ENCODE measurements at regions not wholly inside any gene's neighbourhood (a gene's known extent, or its start where the extent isn't known, plus 50 kb on each side); places are given as distances from the start of the nearest gene placed in this dataset.

DNA sequence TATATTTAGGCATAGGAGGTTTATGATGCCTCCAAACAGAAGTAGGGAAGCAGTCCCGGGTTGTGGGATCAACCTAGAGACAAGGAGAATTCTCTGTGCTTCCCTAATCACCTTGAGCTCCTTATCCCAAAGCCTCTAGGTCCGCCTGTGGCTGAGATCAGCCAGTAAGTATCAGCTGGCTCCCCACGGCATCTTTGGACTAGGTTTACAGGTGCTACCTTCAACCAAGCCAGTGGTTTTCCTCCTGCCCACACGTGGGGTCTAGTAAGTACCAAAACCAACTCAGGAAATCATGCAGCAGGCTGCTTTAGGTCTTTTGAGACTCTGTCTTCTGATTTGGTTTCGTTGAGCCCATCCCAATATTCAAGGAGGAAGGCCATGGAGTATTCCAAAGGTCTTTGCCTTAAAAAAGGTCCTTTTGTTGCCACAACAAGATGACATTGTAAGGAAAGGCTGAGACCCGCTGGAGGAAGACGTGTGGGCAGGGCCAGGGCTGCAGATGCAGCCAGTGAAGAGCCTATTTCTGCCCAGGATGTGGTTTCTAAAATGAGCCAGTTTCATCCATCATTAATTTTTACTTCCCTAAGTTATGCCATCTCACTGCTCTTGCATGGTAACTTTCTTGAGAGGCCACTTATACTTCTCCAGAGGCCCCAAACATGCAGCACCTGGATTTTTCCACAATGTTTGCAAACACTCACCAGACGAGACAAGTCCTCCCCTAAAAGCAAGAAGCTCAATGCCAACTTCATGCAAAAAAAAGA, 248.7 kb downstream of the RNF152 start:
- H3K4me3 ChIP-seq (ENCODE audit: low read depth, low read length): no peak overlapping the region
- H3K36me3 ChIP-seq (ENCODE audit: control insufficient read depth, insufficient read depth, low read length): no peaks in the 10 kb centered on the region
- TF ChIP-seq, protein P1, sequence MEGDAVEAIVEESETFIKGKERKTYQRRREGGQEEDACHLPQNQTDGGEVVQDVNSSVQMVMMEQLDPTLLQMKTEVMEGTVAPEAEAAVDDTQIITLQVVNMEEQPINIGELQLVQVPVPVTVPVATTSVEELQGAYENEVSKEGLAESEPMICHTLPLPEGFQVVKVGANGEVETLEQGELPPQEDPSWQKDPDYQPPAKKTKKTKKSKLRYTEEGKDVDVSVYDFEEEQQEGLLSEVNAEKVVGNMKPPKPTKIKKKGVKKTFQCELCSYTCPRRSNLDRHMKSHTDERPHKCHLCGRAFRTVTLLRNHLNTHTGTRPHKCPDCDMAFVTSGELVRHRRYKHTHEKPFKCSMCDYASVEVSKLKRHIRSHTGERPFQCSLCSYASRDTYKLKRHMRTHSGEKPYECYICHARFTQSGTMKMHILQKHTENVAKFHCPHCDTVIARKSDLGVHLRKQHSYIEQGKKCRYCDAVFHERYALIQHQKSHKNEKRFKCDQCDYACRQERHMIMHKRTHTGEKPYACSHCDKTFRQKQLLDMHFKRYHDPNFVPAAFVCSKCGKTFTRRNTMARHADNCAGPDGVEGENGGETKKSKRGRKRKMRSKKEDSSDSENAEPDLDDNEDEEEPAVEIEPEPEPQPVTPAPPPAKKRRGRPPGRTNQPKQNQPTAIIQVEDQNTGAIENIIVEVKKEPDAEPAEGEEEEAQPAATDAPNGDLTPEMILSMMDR (IDR thresholded peaks at IDR 0.05; ENCODE audit: insufficient read depth, low read length, poor library complexity, severe bottlenecking): no peak
- H3K27me3 ChIP-seq (ENCODE audit: control insufficient read depth, insufficient read depth, low read length): no peaks in the 10 kb centered on the region
- no peak for DNase-seq (ENCODE audit: low read depth)

DNA sequence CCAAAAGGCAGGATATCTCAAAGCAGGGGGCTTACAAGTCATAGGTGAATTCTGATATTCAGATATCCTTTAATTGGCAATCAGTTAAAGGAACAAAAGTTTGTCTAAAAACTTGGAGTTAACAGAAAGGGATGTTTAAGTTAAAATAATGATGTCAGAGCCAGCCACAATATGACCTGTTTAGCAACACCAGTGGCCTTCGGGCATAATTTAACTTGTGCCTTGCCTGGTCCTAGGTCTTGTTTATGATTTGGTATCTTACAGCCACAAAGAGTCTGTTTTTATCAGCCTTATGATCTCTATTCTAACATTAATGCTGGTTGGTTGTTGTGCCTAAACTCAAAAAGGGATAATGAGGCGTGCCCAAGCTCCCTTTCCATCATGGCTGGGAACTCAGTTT, 252.9 kb downstream of the RNF152 start:
- H3K27me3 ChIP-seq (ENCODE audit: control insufficient read depth, insufficient read depth, low read length): no peaks in the 10 kb centered on the region
- DNase-seq (ENCODE audit: low read depth): no peak
- H3K36me3 ChIP-seq (ENCODE audit: control insufficient read depth, insufficient read depth, low read length): no peaks in the 10 kb centered on the region
- no peak overlapping the region for H3K4me3 ChIP-seq (ENCODE audit: low read depth, low read length)
- TF ChIP-seq, protein P1 (IDR thresholded peaks at IDR 0.05; ENCODE audit: insufficient read depth, low read length, poor library complexity, severe bottlenecking): no peak

GRCh38 chr18:61637905-61638595, 254.8 kb downstream of the RNF152 start:
- TF ChIP-seq, protein P1 (IDR thresholded peaks at IDR 0.05; ENCODE audit: insufficient read depth, low read length, poor library complexity, severe bottlenecking): no peak
- no peak for DNase-seq (ENCODE audit: low read depth)

DNA sequence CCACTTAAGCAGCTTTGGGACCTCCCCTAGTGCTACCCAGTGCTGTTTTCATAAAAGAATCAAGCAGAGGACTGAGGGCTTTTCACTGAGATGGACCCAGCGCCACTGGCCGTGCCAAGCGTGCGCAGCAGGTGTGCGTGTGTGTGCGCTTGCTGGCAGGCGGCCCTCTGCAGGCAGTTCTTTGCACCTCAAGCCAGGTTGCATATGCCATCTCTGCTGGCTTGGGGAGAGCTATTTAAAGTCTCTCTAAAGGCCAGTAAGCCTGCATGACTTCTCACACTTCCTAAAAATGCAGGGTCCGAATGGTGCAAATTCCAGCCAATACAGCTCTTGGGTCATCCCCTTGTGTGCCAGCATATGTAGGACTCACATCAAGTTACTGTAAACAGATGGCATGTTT, 255.5 kb downstream of the RNF152 start:
- DNase-seq (ENCODE audit: low read depth): no peak
- Histone ChIP-seq H3K36me3 (ENCODE audit: control insufficient read depth, insufficient read depth, low read length) (no peaks in the 10 kb centered on the region), H3K4me3 (ENCODE audit: low read depth, low read length) (no peak overlapping the region), H3K27me3 (ENCODE audit: control insufficient read depth, insufficient read depth, low read length) (no peaks in the 10 kb centered on the region)
- TF ChIP-seq, protein P1 (IDR thresholded peaks at IDR 0.05; ENCODE audit: insufficient read depth, low read length, poor library complexity, severe bottlenecking): no peak

More at GRCh38 chr18:61637905-61638595, 254.8 kb downstream of the RNF152 start:
- Histone ChIP-seq H3K4me3 (ENCODE audit: low read depth, low read length) (no peak overlapping the region), H3K27me3 (ENCODE audit: control insufficient read depth, insufficient read depth, low read length) (no peaks in the 10 kb centered on the region), H3K36me3 (ENCODE audit: control insufficient read depth, insufficient read depth, low read length) (no peaks in the 10 kb centered on the region)

- DNase-seq (ENCODE audit: low read depth): no peak
- TF ChIP-seq, protein P1 (IDR thresholded peaks at IDR 0.05; ENCODE audit: insufficient read depth, low read length, poor library complexity, severe bottlenecking): peak; percentile 85
- no peaks in the 10 kb centered on the region for H3K27me3 ChIP-seq (ENCODE audit: control insufficient read depth, insufficient read depth, low read length)
- no peaks in the 10 kb centered on the region for H3K36me3 ChIP-seq (ENCODE audit: control insufficient read depth, insufficient read depth, low read length)
- H3K4me3 ChIP-seq (ENCODE audit: low read depth, low read length): no peak overlapping the region
These were observed 256.8 kb downstream of the RNF152 start for GRCh38 chr18:61635901-61636528.

Data from kidney epithelial cell (primary cell).